Kidney epithelial cell (primary cell): ENCODE measurements at regions not wholly inside any gene's neighbourhood (a gene's known extent, or its start where the extent isn't known, plus 50 kb on each side); places are given as distances from the start of the nearest gene placed in this dataset.

Source experiments
- DNase-seq: peaks from one replicate; pipeline ENCODE4 v3.0.0-alpha.2; 2010; ENCODE audit warnings: low read depth
- H3K27me3 ChIP-seq: 2 replicates; pipeline ENCODE4 v1.6.0; 2011; ENCODE audit warnings: low read length; ENCODE audit not compliant: control insufficient read depth, insufficient read depth
- H3K36me3 ChIP-seq: 2 replicates; pipeline ENCODE4 v1.5.1; 2011; ENCODE audit warnings: low read length; ENCODE audit not compliant: control insufficient read depth, insufficient read depth
- H3K4me3 ChIP-seq: 2 replicates; pipeline ENCODE4 v1.5.1; 2011; ENCODE audit warnings: low read depth, mild to moderate bottlenecking, control low read depth, low read length
- CTCF ChIP-seq: IDR thresholded peaks from 2 replicates; pipeline ENCODE4 v1.5.1; 2011; ENCODE audit warnings: mild to moderate bottlenecking, moderate library complexity, low read length, control low read depth, inconsistent platforms; ENCODE audit not compliant: insufficient read depth, poor library complexity, severe bottlenecking

- Histone ChIP-seq H3K4me3 (no peak overlapping the region), H3K27me3 (no peaks in the 10 kb centered on the region), H3K36me3 (no peaks in the 10 kb centered on the region)
- no peak for TF ChIP-seq CTCF
- DNase-seq, result peak; percentile 39
Observed at GRCh38 chr1:232226197-232226712, 403.7 kb downstream of the SIPA1L2 start.

DNA sequence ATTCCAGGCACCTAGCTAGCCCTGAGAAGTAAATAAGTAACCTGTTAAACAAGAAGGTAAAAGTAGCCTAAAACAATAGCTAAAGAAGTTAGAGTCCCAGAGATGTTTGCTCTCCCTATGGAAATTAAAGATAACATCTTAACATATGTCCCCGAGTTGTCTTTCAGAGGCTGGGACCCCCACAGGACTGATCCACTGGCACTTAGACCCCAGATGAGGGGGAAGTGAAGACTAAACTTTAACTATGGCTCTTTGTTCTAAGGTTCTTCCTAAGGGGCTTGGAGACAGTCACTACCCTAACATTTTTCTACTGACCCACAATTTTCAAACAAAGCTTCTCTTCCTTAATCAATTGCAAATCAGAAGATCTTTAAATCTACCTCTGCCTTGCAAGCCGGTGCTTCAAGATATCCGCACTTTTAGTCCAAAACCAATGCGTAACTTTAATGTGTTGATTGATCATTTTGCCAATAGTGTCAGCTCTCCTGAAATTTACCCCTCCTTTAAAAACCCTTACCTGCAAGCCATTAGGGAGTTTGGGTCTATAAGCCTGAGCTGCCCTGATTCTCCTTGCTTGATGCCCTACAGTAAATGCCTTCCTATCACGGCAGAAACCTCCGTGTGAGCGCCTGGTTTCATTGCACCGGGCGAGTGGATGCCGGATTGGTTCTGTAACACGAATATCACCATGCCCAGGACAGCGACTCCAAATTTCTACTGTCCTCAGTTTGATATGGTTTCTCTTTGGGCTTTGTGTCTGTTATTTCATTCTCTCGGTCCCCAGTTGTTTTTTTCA is 404.4 kb downstream of the SIPA1L2 start:
- no peak for TF ChIP-seq CTCF
- no peak for DNase-seq
- H3K4me3 ChIP-seq, result no peak overlapping the region

DNA sequence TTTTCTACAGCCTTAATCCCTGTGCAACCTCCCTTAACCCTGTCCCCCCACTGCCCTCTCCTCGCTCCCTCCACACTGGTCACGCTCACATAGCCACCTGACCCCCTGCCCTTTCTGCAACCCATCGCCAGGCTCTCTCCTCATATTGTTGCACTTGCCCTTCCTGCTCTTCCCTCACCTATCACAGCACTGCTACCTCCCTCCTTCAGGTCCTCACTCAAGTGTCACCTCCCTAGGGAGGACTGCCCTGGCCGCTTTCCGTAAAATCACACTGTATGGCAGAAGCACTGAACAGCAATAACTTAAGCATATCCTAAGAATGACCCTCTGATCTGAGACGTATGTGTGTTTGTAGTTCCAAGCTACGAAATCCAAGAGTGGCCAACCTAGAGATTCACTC is 406.0 kb downstream of the SIPA1L2 start:
- Histone ChIP-seq H3K36me3 (no peaks in the 10 kb centered on the region), H3K4me3 (no peak overlapping the region), H3K27me3 (no peaks in the 10 kb centered on the region)
- no peak for DNase-seq
- no peak for TF ChIP-seq CTCF

More for the DNA sequence above, 404.4 kb downstream of the SIPA1L2 start:
- Histone ChIP-seq H3K36me3 (no peaks in the 10 kb centered on the region), H3K27me3 (no peaks in the 10 kb centered on the region)

DNA sequence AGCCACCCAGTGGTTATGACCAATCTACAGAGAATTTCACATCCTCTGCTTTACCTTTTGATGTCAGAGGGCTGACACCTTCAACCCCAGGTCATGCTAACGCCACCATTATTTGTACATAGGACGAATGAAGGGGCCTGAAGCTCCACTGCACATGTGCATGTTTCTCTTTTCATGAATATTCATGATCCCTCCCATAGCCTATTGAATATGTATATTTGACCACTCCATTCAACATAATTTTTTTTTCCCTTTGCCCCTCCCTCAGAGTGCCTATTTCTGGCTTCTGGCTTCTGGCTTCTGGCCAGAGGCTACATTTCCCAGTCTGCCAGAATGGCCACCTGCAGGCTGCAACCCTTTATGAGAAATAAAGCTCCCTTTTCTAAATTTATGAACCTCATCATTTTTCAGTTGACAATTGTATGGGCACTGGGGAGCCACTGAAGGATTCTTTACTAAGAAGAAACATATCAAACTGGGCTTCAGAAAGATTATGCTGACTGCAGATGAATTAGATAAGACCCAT is 406.7 kb downstream of the SIPA1L2 start:
- H3K4me3 ChIP-seq, result no peak overlapping the region
- no peak for DNase-seq
- TF ChIP-seq CTCF, result no peak
- H3K36me3 ChIP-seq, result no peaks in the 10 kb centered on the region
- no peaks in the 10 kb centered on the region for H3K27me3 ChIP-seq

GRCh38 chr1:232222614-232223013 is 407.3 kb downstream of the SIPA1L2 start:
- H3K4me3 ChIP-seq, result no peak overlapping the region
- no peaks in the 10 kb centered on the region for H3K27me3 ChIP-seq
- no peak for DNase-seq
- H3K36me3 ChIP-seq, result no peaks in the 10 kb centered on the region
- TF ChIP-seq CTCF, result no peak
